Endodermal cell (in vitro differentiated cells): ENCODE measurements at regions not wholly inside any gene's neighbourhood (a gene's known extent, or its start where the extent isn't known, plus 50 kb on each side); places are given as distances from the start of the nearest gene placed in this dataset.
"Not testable (repeated sequence)": the region's sequence is repeated elsewhere in the genome, so short reads cannot be mapped to it uniquely, and the experiment has no call there.

Experiments used
- DNase-seq: peaks from one replicate; pipeline ENCODE4 v3.0.0-alpha.2; 2017
- H3K27ac ChIP-seq: 2 replicates; pipeline ENCODE4 v1.5.1; 2013; ENCODE audit warnings: mild to moderate bottlenecking, low read depth, low read length, moderate library complexity
- H3K27me3 ChIP-seq: 2 replicates; pipeline ENCODE4 v1.6.1; 2013; ENCODE audit warnings: mild to moderate bottlenecking, low read length, moderate library complexity; ENCODE audit not compliant: insufficient read depth, control insufficient read depth, poor library complexity, severe bottlenecking
- H3K36me3 ChIP-seq: 2 replicates; pipeline ENCODE4 v1.7.0; 2013; ENCODE audit warnings: mild to moderate bottlenecking, low read length, moderate library complexity; ENCODE audit not compliant: control insufficient read depth, insufficient read depth
- H3K4me1 ChIP-seq: one replicate; pipeline ENCODE4 v1.7.0; 2013; ENCODE audit warnings: low read length; ENCODE audit not compliant: control insufficient read depth, insufficient read depth
- H3K4me3 ChIP-seq: 2 replicates; pipeline ENCODE4 v1.5.1; 2013; ENCODE audit warnings: mild to moderate bottlenecking, low read length, moderate library complexity
- H3K9ac ChIP-seq: 2 replicates; pipeline ENCODE4 v1.6.1; 2013; ENCODE audit warnings: mild to moderate bottlenecking, low read length, moderate library complexity; ENCODE audit not compliant: poor library complexity, severe bottlenecking; ENCODE audit errors: extremely low read depth
- H3K9me3 ChIP-seq: 2 replicates; pipeline ENCODE4 v1.6.1; 2013; ENCODE audit warnings: mild to moderate bottlenecking, low read length, moderate library complexity; ENCODE audit not compliant: control insufficient read depth
- H3K27ac Mint-ChIP-seq: 2 replicates; pipeline ENCODE4 v1.8.0; 2020; ENCODE audit warnings: mixed read lengths
- H3K27me3 Mint-ChIP-seq: 2 replicates; pipeline ENCODE4 v1.8.0; 2021; ENCODE audit warnings: mild to moderate bottlenecking, mixed read lengths; ENCODE audit not compliant: insufficient read depth
- H3K36me3 Mint-ChIP-seq: 2 replicates; pipeline ENCODE4 v1.8.0; 2020; ENCODE audit warnings: low read depth, mixed read lengths
- H3K4me1 Mint-ChIP-seq: 2 replicates; pipeline ENCODE4 v1.8.0; 2020; ENCODE audit warnings: mixed read lengths
- H3K4me3 Mint-ChIP-seq: 2 replicates; pipeline ENCODE4 v1.8.0; 2020; ENCODE audit warnings: mild to moderate bottlenecking, moderate library complexity, mixed read lengths
- H3K9me3 Mint-ChIP-seq: 2 replicates; pipeline ENCODE4 v1.8.0; 2020; ENCODE audit warnings: mild to moderate bottlenecking, mixed read lengths
- CTCF ChIP-seq: fragments of 200-600 bp; sonication (generic); conservative IDR thresholded peaks from 2 replicates; pipeline ENCODE4 v1.5.0; 2021; ENCODE audit warnings: antibody characterized with exemption, mild to moderate bottlenecking
- WGBS, 2 experiments: methylation state at CpG; one replicate each; pipeline versions ENCODE4 v1.1.5 to v1.1.7; 2013; ENCODE audit warnings: missing lambda C conversion rate in 2 of 2, mixed read lengths in 1 of 2; ENCODE audit not compliant: insufficient coverage in 1 of 2, insufficient read length in 1 of 2; 5-methylcytosine and 5-hydroxymethylcytosine counted together

GRCh38 chr11:97772705-97773104 is 1248.0 kb upstream of the CNTN5 start:
- Histone ChIP-seq H3K4me3 (no peak overlapping the region), H3K9me3 (peaks cover 7% of the 10 kb centered on the region), H3K9ac (no peak overlapping the region), H3K27me3 (no peaks in the 10 kb centered on the region), H3K36me3 (no peaks in the 10 kb centered on the region), H3K4me1 (no peaks in the 10 kb centered on the region), H3K27ac (no peak overlapping the region)
- no peak overlapping the region for H3K4me3 Mint-ChIP-seq
- DNase-seq = no peak
- TF ChIP-seq CTCF = no peak
- 89 to 95% methylated on average over 3 to 5 of the region's 5 CpGs for WGBS, 2 experiments
- H3K9me3 Mint-ChIP-seq = peaks cover 2% of the 10 kb centered on the region
- no peaks in the 10 kb centered on the region for H3K36me3 Mint-ChIP-seq
- no peaks in the 10 kb centered on the region for H3K27me3 Mint-ChIP-seq
- H3K27ac Mint-ChIP-seq = no peak overlapping the region
- H3K4me1 Mint-ChIP-seq = no peaks in the 10 kb centered on the region

GRCh38 chr11:97784388-97784787 is 1236.4 kb upstream of the CNTN5 start:
- whole genome bisulfite sequencing, 2 experiments = 83 to 92% methylated on average over 1 to 4 of the region's 4 CpGs
- not testable (repeated sequence) for DNase-seq, H3K36me3 ChIP-seq, H3K27ac ChIP-seq, H3K4me3 Mint-ChIP-seq, H3K9ac ChIP-seq, H3K27me3 ChIP-seq, H3K4me1 ChIP-seq, H3K4me1 Mint-ChIP-seq, H3K4me3 ChIP-seq, H3K27me3 Mint-ChIP-seq, H3K27ac Mint-ChIP-seq
- Mint-ChIP-seq H3K9me3 (peaks cover 88% of the 10 kb centered on the region), H3K36me3 (peaks cover 26% of the 10 kb centered on the region)
- peaks cover 43% of the 10 kb centered on the region for H3K9me3 ChIP-seq

- Mint-ChIP-seq H3K9me3 (peaks cover 74% of the 10 kb centered on the region), H3K4me3 (no peak overlapping the region), H3K27ac (no peak overlapping the region), H3K36me3 (peaks cover 22% of the 10 kb centered on the region), H3K27me3 (no peaks in the 10 kb centered on the region), H3K4me1 (no peaks in the 10 kb centered on the region)
- Histone ChIP-seq H3K4me1 (no peaks in the 10 kb centered on the region), H3K36me3 (no peaks in the 10 kb centered on the region), H3K4me3 (no peak overlapping the region), H3K27me3 (no peaks in the 10 kb centered on the region), H3K9me3 (peaks cover 44% of the 10 kb centered on the region), H3K27ac (no peak overlapping the region), H3K9ac (no peak overlapping the region)
- DNase-seq = no peak
- no peak for TF ChIP-seq CTCF
- 70 to 98% methylated on average over 2 of the region's 3 CpGs for WGBS, 2 experiments
Observed at GRCh38 chr11:97786961-97787360, 1233.8 kb upstream of the CNTN5 start.

GRCh38 chr11:97794876-97795275 is 1225.9 kb upstream of the CNTN5 start:
- Mint-ChIP-seq H3K36me3 (peaks cover 1% of the 10 kb centered on the region), H3K4me3 (no peak overlapping the region), H3K9me3 (peaks cover 14% of the 10 kb centered on the region), H3K27ac (no peak overlapping the region), H3K27me3 (no peaks in the 10 kb centered on the region), H3K4me1 (no peaks in the 10 kb centered on the region)
- WGBS, 2 experiments = 85% methylated on average over 2 of the region's 2 CpGs; no CpG with 5 or more reads in 1 of the 2 experiments
- Histone ChIP-seq H3K4me3 (no peak overlapping the region), H3K27me3 (no peaks in the 10 kb centered on the region), H3K4me1 (no peaks in the 10 kb centered on the region), H3K9ac (no peak overlapping the region), H3K9me3 (peaks cover 3% of the 10 kb centered on the region), H3K27ac (no peak overlapping the region), H3K36me3 (no peaks in the 10 kb centered on the region)
- no peak for TF ChIP-seq CTCF
- no peak for DNase-seq
